DMS153 (cell line): ENCODE measurements at regions not wholly inside any gene's neighbourhood (a gene's known extent, or its start where the extent isn't known, plus 50 kb on each side); places are given as distances from the start of the nearest gene placed in this dataset.
A peak's percentile ranks its signal among the peaks of the same experiment; 100 is the strongest.

Experiments
- DNase-seq: peaks from one replicate; lab custom pipeline; 2025; lab: John Stamatoyannopoulos, UW

GRCh38 chr20:21653628-21654027, 51.8 kb upstream of the PAX1 start:
- DNase-seq, result no peak

GRCh38 chr20:21643417-21643816, 62.0 kb upstream of the PAX1 start:
- no peak for DNase-seq

DNA sequence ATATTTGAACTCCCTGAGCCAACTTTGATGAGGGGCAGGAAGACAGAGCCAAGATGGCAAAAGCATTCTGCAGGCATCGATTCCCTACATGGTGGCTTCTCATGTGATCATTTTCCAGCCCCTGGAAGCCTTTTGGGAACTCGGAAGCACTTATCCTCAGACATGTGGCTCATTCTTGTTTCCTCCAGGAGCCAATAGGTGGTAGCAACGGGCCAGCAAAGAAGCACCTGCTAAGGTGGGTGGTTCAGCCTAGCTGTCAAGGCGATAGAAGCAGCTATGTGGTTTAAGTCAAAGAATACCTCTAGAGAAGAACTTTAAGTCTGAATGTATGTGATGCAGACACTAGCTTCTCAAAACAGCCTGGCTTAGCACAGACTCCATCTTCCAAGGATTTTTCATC, 64.9 kb upstream of the PAX1 start:
- DNase-seq, result peak; percentile 53

DNA sequence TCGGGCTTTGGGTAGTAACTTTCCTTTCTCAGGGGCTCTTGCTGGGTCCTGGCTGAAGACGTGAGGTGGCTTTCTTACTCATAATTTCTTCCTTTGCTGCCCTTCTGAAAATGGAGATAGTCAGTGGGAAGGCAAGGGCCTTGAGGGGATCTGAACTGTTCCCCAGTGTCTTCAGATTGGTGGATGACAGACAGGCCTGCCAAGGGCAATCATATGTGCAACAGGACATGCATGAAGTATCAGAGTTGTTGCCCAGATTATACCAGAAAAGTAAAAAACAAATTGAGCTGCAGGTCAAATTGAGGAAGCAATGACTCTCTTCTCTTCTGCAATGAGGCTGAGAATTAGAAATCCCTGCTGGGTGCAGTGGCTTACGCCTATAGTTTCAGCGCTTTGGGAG, 71.6 kb upstream of the PAX1 start:
- no peak for DNase-seq

- no peak for DNase-seq
These were observed 72.8 kb upstream of the PAX1 start for GRCh38 chr20:21632735-21633053.

GRCh38 chr20:21632031-21632734, 73.3 kb upstream of the PAX1 start:
- no peak for DNase-seq

DNA sequence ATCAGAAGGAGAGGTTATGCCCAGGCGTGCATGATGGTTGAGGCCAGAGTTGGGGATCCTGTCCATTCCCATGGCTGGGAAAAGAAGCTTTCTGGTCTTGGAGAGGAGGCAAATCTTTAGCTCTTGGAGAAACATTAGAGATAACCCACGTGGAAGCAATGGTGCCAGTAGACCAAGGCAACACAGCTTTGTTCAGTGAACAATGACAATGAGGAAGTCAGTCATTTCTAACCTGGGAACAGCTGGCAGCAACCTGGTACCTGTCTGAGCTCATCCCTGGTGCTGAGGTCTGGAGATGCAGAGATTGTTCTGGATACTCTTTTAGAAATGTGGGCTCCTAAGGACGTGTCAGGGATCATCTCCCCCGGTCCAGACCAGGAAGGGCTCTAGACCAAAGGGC, 76.7 kb upstream of the PAX1 start:
- no peak for DNase-seq

- no peak for DNase-seq
These were observed 81.7 kb upstream of the PAX1 start for GRCh38 chr20:21623781-21624094.

DNA sequence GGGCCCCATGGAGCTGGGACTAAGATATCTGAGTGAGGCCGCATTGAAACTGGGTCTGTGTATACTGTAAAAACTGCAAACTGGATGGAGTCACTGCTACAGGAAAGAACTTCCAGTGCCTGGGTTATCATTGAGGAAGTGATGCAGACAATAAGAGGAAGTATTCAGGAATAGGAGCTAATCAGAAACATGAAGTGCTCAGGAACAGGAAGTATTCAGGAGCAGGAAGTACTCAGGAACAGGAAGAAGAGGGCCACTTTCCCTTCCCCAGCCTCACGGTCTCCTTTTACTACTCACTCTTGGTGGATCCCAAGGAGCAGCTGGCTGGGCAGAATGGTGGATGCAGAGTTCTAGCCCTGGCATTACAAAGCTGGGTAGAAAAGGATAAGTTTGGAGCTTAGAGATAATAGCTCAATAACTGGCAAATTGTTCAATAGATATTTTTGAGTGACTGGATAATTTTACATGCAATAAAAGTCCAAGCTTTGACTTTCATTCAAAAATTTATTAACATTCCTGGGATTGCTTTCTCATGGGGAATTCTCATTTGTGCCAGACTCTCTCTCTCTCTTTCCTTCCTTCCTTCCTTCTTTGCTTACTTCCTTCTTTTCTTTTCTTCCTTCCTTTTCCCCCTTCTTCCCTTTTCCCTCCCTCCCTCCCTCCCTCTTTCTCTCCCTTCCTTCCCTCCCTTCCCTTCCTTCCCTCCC, 82.2 kb upstream of the PAX1 start:
- DNase-seq, result no peak

DNA sequence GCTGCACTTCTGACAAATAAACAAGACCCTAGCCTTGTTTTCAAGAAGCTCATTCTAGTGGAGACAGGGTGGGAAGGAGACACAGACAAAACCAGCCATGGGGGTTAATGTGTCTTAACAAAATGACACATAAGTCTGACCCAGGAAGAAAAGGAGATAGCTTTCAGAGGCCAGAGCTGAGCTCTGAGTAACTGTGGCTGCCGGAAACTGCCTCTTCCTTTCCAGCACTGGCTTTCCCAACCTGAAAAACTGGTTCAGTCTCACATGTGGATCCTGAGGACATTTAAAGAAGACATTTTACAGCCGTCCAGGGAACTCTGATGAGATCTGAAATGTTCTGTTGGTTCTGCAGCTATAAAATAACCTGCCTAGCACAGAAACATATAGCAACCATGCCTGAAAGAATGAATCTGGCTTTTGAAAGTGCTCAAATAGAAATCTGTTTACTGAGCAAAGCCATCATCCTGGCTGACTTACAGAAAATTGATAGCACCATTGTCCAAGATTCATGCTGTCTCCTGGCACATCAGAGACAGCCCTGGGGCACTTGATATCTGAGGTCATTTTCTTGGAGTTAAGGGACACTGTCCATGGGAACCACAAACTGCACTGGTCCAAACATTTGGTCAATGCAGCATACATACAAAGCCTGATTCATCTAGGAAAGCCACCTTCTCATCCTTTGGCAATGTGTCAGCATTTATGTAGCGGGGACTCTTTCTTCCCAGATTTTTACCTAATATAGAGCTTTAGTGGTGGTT, 83.2 kb upstream of the PAX1 start:
- DNase-seq, result peak; percentile 69

DNA sequence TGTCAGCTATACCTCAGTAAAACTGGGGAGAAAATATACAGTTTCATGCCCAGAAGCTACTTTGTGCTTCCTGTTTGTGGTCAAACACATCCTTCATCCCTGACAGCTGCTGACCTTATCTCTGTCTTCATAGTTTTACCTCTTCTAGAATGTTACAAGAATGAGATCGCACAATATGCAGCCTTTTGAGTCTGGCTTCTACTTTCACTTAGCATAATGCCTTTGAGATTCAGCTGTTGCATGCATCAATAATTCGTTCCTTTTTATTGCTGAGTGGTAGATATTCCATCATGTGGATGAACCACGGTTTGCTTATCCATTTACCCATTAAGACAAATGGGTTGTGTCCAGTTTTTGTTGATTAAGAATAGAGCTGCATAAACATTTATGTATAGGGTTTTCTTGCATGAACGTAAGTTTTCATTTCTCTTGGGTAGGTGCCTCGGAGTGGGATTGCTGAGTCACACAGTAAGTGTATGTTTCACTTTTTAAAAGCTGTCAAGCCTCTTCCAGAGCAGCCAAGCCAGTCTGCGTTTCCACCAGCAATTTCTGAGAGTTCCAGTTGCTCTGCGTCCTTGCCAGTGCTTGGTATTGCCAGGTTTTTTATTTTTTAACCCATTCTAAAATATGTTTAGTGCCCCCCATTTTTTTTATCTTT, 86.6 kb upstream of the PAX1 start:
- DNase-seq, result no peak

GRCh38 chr20:21615617-21616080, 89.8 kb upstream of the PAX1 start:
- DNase-seq, result peak; percentile 78

DNA sequence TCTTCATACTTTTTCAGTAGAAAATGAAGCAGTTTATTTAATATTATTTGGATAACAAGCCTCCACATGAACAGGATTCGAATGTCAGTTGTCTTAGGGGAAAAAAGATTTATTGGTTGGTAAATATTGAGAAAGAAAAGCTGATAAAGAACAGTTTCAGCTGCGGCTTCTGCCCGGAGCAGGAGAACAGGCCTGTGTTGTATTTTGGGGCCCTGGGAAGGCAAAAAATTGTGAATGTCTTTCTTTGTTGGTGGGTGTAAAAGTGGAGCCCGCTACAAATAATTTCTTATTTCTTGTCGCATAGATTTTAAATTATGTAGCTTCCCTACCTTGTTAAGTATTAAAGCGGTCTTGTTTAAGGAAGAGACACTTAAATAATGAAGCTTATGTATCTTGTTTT, 90.5 kb upstream of the PAX1 start:
- DNase-seq, result peak; percentile 50

GRCh38 chr20:21613512-21613911, 92.0 kb upstream of the PAX1 start:
- peak; percentile 91 for DNase-seq

- DNase-seq, result no peak
These were observed 95.5 kb upstream of the PAX1 start for GRCh38 chr20:21609981-21610380.

DNA sequence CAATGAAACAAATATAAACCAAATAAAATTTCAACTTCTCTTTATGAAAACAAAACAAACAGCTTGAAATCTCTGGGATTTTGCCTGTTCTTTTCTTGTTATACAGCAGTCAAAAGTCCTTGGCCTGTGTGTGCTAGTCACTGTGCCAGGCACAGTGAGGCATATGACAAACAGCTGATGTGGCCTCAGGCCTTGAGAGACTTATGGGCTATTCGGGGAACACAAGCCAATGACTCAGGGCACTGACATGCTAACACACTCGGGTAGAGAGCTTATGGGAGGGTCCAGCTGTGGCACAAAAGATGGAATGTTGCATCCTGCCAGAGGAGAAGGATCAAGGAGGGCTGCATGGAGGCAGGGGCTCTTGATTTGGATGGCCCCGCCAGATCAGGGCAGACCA, 95.4 kb upstream of the NKX2-2 start:
- no peak for DNase-seq

DNA sequence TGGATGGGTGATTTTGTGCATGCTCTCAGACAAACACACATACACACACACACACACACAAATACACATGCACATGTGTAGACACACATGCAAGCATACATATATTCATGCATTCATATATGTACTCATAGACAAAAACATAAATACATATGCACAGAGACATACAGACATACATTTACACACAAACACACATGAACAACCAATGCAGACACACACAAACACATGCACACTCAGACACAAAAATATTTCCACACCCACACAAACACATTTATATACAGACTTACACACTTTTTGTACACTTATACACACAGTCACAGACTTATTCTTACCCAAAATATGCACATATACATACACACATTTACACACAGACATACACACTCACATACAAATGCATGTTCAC, 94.9 kb upstream of the NKX2-2 start:
- no peak for DNase-seq

DNA sequence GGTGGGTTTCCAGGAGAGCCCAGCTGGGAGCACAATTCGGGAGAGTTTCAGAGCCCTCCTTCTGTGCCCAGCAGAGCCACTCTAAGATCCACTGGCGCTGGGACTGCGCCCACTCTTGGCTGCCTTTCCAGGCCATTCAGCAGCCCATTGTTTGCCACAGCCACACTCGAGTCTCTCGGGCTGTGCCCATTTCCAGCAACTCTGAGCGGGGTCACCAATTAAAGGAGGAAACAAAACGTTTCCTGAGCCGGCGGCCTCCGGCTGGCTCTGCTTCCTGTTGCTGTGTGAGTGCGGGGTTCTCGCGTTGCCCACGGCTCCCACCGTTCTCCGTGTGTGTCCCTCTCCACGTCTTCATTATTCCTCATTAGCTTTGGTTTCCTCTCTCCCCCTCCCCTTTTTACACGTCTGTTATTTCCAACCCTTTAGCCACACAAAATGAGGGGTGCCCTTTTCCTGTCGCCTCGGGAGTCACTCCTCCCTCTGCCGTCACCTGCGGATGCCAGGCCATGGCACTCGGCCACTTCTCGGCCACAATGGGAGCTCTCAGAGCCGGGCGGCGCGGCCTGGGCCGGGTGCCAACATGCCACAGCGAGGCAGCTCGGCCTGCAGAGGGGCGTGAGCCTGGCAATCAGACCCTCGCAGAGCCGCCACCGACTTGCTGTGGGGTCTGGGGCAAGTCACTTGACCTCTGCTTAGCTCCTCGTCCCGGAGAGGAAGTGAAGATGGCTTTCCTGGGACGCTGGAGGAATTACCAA, 94.3 kb upstream of the NKX2-2 start:
- peak; percentile 92 for DNase-seq

DNA sequence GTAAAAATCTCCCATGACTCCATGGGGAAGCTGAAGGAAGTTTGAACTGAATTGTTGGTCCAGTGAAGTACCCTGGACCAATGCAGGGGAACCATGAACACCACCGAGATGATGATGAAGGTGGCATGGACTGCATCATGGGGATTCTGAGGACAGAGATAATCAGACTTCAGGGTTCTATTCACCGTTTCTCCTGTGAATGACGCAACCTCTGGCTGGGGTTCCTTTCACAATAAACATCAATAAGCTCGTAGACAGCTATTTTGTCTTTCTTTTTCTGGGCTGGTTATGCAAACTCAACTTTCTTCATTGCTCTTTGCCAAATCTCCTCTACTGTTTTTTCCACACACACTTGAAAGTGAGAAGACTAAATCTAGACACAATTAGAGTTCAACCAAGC, 87.9 kb upstream of the NKX2-2 start:
- DNase-seq, result no peak

DNA sequence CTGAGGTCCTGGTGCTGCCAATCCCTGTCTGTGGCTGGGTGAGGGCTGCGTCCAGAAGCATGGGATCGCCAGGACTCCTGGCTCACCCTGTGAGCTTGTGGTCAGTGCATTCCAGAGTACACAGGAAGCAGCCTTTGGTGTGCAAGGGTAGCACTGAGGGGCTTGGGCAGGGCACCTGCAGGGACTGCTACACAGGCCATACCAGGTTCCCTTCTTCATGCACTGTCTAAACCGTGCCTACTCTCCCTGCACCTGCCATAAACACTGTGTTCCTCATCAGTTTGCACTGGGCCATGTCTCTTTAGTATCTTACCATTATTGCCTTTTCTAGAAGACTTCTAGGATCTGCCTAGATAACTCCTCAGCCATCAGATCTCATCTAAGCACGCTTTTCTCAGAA, 72.8 kb upstream of the NKX2-2 start:
- no peak for DNase-seq

GRCh38 chr20:21583486-21584168, 69.8 kb upstream of the NKX2-2 start:
- DNase-seq, result peak; percentile 98

DNA sequence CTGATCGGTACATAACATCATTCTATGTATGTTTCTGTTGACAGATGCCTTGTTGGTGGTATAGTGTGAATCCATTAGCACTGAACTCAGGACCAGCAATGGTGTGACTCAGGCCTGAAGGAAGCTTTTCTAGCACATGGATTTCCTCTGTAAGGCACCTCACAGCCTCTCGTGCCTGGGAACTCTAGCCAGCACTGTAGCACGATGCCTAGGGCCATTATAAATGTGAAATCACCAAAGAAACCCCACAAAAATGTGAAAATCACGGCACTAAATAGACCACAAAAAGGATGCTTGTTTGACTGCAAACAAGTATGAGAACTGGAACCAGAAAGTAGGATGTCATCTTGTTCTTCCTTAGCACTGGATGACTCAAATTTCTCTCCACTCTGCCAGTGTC, 63.7 kb upstream of the NKX2-2 start:
- DNase-seq, result no peak
